ENCODE measurements at regions not wholly inside any gene's neighbourhood (a gene's known extent, or its start where the extent isn't known, plus 50 kb on each side); places are given as distances from the start of the nearest gene placed in this dataset.

- TF ChIP-seq CTCF (IDR thresholded peaks at IDR 0.05) (no peak), POLR2A (IDR thresholded peaks at IDR 0.05) (no peak)
Observed at GRCh38 chr6:128641703-128642102, 121.3 kb upstream of the PTPRK start.

All from thyroid gland (tissue), 4 donors.